NCI-H2196 (cell line): ENCODE measurements at regions not wholly inside any gene's neighbourhood (a gene's known extent, or its start where the extent isn't known, plus 50 kb on each side); places are given as distances from the start of the nearest gene placed in this dataset.
A peak's percentile ranks its signal among the peaks of the same experiment; 100 is the strongest.

Source experiments
- DNase-seq: peaks from one replicate; lab custom pipeline; 2025; ENCODE audit not compliant: unreplicated experiment; lab: John Stamatoyannopoulos, UW

- DNase-seq: no peak
These were observed 286.8 kb downstream of the PTPRU start for GRCh38 chr1:29523136-29523535.

DNA sequence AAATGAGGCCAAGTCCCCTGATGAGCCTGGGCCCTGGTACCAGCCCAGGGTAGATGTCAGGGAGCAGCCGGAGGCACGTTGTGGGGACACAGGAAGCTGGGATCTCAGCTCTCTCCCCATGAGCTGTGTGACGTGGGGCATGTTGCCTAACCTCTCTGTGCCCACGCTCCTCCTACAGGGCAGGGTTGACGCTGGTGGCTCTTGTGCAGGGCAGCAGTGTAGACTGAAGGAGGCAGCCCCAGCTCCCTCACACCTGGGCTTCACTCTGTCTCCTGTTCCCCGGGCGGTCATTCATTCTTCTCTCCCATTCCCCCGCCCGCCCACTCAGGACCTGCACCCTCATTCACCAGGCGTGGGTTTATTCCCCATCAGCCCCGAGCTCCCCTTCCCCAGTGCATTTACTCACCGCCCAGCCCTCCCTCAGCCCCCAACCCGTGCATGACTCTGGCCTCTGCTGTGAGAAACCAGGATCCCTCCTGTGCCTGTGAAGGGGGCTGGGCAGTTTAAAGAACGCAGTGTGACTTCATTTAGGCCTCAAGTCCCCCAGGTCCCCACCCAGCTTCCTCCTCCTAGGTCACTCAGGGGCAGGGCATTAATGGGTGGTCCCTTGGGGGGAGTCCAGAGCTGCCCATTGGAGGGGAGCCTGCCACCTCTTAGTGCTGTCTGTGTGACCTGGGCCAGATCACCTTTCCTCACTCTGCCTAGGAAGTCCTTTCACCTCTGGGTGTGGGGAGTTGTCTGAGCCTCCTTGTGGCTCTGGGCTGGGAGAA lies 285.7 kb downstream of the PTPRU start:
- DNase-seq: no peak

DNA sequence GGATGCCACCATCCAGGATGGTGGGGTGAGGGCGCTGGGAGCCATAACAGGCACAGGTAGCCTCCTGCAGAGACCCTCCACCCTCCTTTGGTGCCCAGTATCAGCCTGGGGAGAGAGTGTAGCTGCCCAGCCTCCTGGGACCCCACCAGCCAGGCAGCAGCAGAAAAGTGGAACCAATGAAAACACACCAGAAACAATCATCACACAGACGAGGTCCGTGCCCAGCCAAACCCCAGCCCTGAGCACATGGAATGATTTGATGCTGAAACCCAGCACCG lies 285.1 kb downstream of the PTPRU start:
- DNase-seq: no peak

- peak; percentile 61 for DNase-seq
These were observed 284.5 kb downstream of the PTPRU start for GRCh38 chr1:29520571-29521437.

DNA sequence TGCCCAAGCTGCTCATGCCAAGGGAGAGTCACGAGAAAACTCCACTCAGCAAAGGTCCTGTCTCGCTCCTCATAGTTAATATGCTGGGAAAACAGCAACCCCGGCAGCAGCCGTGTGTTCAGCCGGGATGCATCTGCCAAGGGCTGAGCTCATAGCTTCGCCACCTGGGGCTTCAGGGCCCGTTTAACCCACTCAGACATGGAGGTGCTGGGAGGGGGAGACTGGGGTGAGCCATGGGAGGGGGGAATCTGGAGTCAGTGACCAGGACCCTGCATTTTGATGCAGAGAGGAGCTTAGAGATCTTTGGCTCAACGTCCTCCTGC lies 283.4 kb downstream of the PTPRU start:
- no peak for DNase-seq

- no peak for DNase-seq
These were observed 282.9 kb downstream of the PTPRU start for GRCh38 chr1:29519108-29519787.

DNA sequence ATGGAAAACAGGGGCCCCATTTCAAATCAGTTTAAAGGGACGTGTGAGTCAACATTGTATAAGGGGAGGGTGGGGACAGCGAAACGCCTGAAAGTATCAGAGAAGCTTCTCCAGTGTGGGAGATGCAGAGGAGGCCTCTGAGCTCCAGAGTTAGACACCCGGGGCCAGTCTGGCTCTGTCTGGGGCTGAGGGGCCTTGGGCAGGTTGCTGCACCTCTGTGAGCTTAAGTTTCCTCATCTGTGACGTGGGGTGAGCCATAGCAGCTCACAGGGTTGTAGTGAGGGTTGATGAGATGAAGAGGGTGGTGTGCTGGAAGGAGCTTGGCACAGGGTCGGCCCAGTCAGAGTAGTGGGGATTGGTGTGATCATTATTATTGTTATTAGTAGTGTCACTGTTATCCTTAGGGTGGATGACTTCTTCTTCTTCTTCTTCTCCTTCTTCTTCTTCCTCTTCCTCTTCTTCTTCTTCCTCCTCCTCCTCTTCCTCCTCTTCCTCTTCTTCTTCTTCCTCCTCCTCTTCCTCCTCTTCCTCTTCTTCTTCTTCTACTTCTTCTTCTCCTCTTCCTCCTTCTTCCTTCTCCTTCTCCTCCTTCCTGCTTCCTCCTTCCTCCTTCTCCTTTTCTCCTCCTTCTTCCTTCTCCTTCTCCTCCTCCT lies 282.0 kb downstream of the PTPRU start:
- no peak for DNase-seq

GRCh38 chr1:29517251-29518086 lies 281.1 kb downstream of the PTPRU start:
- DNase-seq: no peak

DNA sequence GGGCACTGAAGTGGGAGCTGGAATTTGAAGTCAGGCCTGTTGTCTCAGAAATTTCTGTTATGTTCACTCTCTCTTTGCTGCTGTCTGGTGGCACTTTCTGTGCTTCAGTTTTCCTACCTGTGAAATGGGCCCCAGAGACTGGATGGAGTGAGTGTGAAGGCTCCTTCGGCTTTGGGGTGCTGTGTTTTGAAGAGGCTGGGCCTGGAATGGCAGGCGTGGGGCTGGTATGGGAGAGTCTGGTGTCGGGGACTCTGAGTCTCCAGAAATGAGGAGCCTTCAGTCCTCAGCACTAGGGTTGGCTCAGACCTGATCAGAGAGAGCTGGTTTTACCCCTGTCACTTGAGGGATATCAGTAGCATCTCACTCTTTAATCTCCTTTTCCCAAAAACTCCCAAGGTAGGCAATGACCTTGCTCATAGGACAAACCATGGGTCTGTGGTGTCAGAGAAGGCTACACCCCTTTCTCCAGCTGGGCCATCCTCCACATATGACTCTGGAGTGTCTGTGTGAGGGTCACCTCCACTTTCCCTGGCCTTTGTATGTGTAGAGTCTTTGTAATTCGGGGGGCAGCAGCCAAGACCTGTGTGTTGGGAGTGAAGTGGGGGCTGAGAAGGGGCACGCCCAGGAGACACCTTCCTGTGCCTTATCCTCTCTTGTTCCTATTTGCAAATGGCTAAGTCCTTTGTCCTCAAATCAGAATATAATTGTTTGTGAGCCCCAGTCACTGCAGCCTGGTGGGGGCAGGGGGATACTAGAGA lies 279.9 kb downstream of the PTPRU start:
- no peak for DNase-seq

- DNase-seq: no peak
These were observed 279.0 kb downstream of the PTPRU start for GRCh38 chr1:29515170-29515955.

DNA sequence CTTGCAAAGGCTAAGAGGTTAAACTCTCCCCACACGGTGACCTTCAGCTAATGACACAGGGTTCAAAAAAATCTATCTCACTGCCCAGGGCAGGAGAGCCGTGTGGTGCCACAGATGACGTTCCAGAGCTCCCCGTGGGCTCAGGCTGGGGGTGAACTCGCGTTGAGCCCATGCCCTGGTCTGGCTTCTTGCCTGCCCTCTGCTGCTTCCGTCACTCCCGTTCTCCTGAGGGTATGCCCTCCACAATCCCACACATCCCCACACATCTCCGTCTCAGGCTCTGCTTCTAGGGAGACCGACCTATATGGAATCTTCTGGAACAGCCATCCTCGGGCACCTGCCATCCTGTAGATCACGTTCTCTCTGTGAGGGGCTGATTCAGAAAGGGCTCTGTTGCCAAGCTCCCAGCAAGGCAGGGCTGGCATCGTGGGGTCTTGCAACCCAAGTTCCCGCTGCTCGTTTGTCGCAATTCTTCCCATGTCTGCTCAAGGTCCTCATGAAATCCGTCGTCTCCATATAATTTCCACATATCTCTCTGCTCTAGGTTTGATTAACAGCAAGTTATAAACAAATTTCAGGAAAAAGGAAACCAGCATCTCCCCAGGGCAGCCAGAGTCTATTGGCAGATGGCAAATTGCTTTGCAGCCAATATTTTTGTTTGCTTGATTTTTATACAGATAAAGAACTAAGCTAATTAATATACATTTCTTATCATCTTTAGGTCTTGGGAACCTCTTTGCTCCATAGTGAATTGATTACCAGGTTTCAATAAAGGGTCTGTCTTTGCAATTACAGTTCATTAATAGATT lies 278.2 kb downstream of the PTPRU start:
- no peak for DNase-seq

- peak; percentile 58 for DNase-seq
These were observed 277.0 kb downstream of the PTPRU start for GRCh38 chr1:29513357-29513756.

- no peak for DNase-seq
These were observed 275.1 kb downstream of the PTPRU start for GRCh38 chr1:29511436-29511835.

- no peak for DNase-seq
These were observed 272.3 kb downstream of the PTPRU start for GRCh38 chr1:29508458-29509107.

GRCh38 chr1:29506678-29507225 lies 270.4 kb downstream of the PTPRU start:
- no peak for DNase-seq

- DNase-seq: no peak
These were observed 269.4 kb downstream of the PTPRU start for GRCh38 chr1:29505532-29506220.
